ENCODE measurements at regions not wholly inside any gene's neighbourhood (a gene's known extent, or its start where the extent isn't known, plus 50 kb on each side); places are given as distances from the start of the nearest gene placed in this dataset.
A peak's percentile ranks its signal among the peaks of the same experiment; 100 is the strongest.

DNA sequence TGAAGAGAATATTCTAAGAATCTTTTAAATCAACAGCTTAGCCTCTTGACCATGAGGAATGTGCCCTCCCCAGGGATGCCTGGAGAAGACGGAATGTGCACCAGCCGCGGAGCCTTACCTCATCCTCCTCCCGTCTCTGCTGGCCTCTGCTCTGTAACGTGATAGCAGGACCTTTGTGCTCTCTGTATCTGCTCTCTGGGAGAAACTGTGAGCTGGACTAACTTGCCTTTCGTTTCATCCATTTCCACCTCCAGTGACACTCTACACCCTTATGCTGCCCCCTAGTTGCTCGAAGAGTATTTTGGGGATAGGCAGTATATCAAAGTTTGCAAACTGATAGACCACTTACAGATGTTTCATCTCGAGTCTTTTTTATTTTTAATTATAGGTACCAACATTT is 141.4 kb downstream of the NPR3 start:
- peak; percentile 39 for TF ChIP-seq CTCF (IDR thresholded peaks at IDR 0.05; ENCODE audit: insufficient read depth, low read depth, low read length)
- TF ChIP-seq EZH2 (IDR thresholded peaks at IDR 0.05; ENCODE audit: insufficient read depth, low read length), result no peak
